Small intestine (tissue), 7 donors: ENCODE measurements at regions not wholly inside any gene's neighbourhood (a gene's known extent, or its start where the extent isn't known, plus 50 kb on each side); places are given as distances from the start of the nearest gene placed in this dataset.
"Not testable (repeated sequence)": the region's sequence is repeated elsewhere in the genome, so short reads cannot be mapped to it uniquely, and the experiment has no call there.

ENCODE experiments used
- DNase-seq, 2 donors: peaks; one replicate each; pipeline versions ENCODE4 v3.0.0 to v3.0.0-alpha.2; 2013
- FAIRE-seq: peaks from 2 replicates; lab custom pipeline; 2012; peaks lifted over from hg19 to GRCh38; lab: Jason Lieb, UNC
- H3K27ac ChIP-seq, 3 donors: one replicate each; pipeline ENCODE4 v1.5.1; 2013; ENCODE audit warnings: low read length in 2 of 3, mild to moderate bottlenecking in 2 of 3, control low read depth in 1 of 3, inconsistent platforms in 1 of 3, low read depth in 1 of 3, moderate library complexity in 1 of 3
- H3K27me3 ChIP-seq, 3 donors: one replicate each; pipeline ENCODE4 v1.6.1; 2013; ENCODE audit warnings: low read length in 3 of 3, inconsistent platforms in 1 of 3; ENCODE audit not compliant: control insufficient read depth in 3 of 3, insufficient read depth in 3 of 3
- H3K36me3 ChIP-seq, 3 donors: one replicate each; pipeline ENCODE4 v1.6.1; 2013; ENCODE audit warnings: low read length in 3 of 3, inconsistent platforms in 1 of 3, low read depth in 1 of 3, mild to moderate bottlenecking in 1 of 3, moderate library complexity in 1 of 3; ENCODE audit not compliant: control insufficient read depth in 3 of 3, insufficient read depth in 2 of 3
- H3K4me1 ChIP-seq, 3 donors: one replicate each; pipeline ENCODE4 v1.6.1; 2013; ENCODE audit warnings: low read length in 2 of 3, inconsistent platforms in 1 of 3, low read depth in 1 of 3, mild to moderate bottlenecking in 1 of 3, moderate library complexity in 1 of 3; ENCODE audit not compliant: control insufficient read depth in 3 of 3, insufficient read depth in 2 of 3
- H3K4me3 ChIP-seq, 3 donors: one replicate each; pipeline ENCODE4 v1.5.1; 2013; ENCODE audit warnings: low read length in 3 of 3, control low read depth in 1 of 3, inconsistent platforms in 1 of 3, low read depth in 1 of 3, mild to moderate bottlenecking in 1 of 3, moderate library complexity in 1 of 3
- H3K9me3 ChIP-seq, 2 donors: one replicate each; pipeline ENCODE4 v1.6.1; 2013; ENCODE audit warnings: low read depth in 1 of 2, low read length in 1 of 2; ENCODE audit not compliant: control insufficient read depth in 2 of 2, insufficient read depth in 1 of 2
- WGBS, 3 donors: extraction: QIAGEN DNeasy Blood & Tissue Kit; methylation state at CpG; one replicate each; pipeline ENCODE4 v1.1.7; 2013; 5-methylcytosine and 5-hydroxymethylcytosine counted together
- donor health status: healthy with polysubstance abuse.
- donor health status: control.
- donor health status: control.
- donor health status: Bipolar disorder and iron deficiency.
- donor health status: healthy.

- no peak for DNase-seq
- Histone ChIP-seq H3K9me3 (no peaks in the 10 kb centered on the region), H3K4me3 (no peak overlapping the region), H3K4me1 (no peaks in the 10 kb centered on the region), H3K27ac (no peak overlapping the region), H3K27me3 (no peaks in the 10 kb centered on the region), H3K36me3 (no peaks in the 10 kb centered on the region)
- FAIRE-seq = no peak
- WGBS, 3 donors = 68 to 82% (median 79%) methylated on average over 3 of the region's 3 CpGs
Measured at GRCh38 chr2:106285237-106285829, 91.2 kb upstream of the UXS1 start.

- Histone ChIP-seq H3K4me1 (no peaks in the 10 kb centered on the region), H3K9me3 (no peaks in the 10 kb centered on the region), H3K36me3 (no peaks in the 10 kb centered on the region), H3K4me3 (no peak overlapping the region), H3K27me3 (no peaks in the 10 kb centered on the region), H3K27ac (no peak overlapping the region)
- WGBS, 3 donors = 67 to 80% (median 78%) methylated on average over 14 of the region's 14 CpGs
- FAIRE-seq (no peak), DNase-seq (no peak)
Measured at GRCh38 chr2:106284691-106285202, 90.6 kb upstream of the UXS1 start.

GRCh38 chr2:106284255-106284654 lies 90.2 kb upstream of the UXS1 start:
- no peak for DNase-seq

GRCh38 chr2:106283228-106284152 lies 89.4 kb upstream of the UXS1 start:
- not testable (repeated sequence) for H3K36me3 ChIP-seq, DNase-seq, H3K27ac ChIP-seq, H3K27me3 ChIP-seq, H3K4me3 ChIP-seq, FAIRE-seq, H3K4me1 ChIP-seq, H3K9me3 ChIP-seq
- 44 to 48% (median 47%) methylated on average over 9 of the region's 9 CpGs for WGBS, 3 donors

More at GRCh38 chr2:106284255-106284654, 90.2 kb upstream of the UXS1 start:
- WGBS, 3 donors = 75 to 86% (median 79%) methylated on average over 5 of the region's 5 CpGs
- no peaks in the 10 kb centered on the region for H3K36me3 ChIP-seq
- H3K9me3 ChIP-seq = no peaks in the 10 kb centered on the region
- no peak for FAIRE-seq
- no peaks in the 10 kb centered on the region for H3K27me3 ChIP-seq
- H3K4me1 ChIP-seq = no peaks in the 10 kb centered on the region
- no peak overlapping the region for H3K27ac ChIP-seq
- H3K4me3 ChIP-seq = no peak overlapping the region

- Histone ChIP-seq H3K36me3 (no peaks in the 10 kb centered on the region), H3K9me3 (no peaks in the 10 kb centered on the region), H3K27me3 (no peaks in the 10 kb centered on the region), H3K4me1 (no peaks in the 10 kb centered on the region), H3K4me3 (no peak overlapping the region), H3K27ac (no peak overlapping the region)
- FAIRE-seq (no peak), DNase-seq (no peak)
- 71 to 85% (median 82%) methylated on average over 12 of the region's 12 CpGs for WGBS, 3 donors
Measured at GRCh38 chr2:106282462-106283170, 88.5 kb upstream of the UXS1 start.

- FAIRE-seq, H3K36me3 ChIP-seq, H3K4me1 ChIP-seq, DNase-seq, H3K27ac ChIP-seq, H3K9me3 ChIP-seq, H3K4me3 ChIP-seq, H3K27me3 ChIP-seq: not testable (repeated sequence)
- 80 to 84% (median 83%) methylated on average over 8 to 11 of the region's 11 CpGs for WGBS, 3 donors
Measured at GRCh38 chr2:106281907-106282430, 87.9 kb upstream of the UXS1 start.

GRCh38 chr2:106280722-106281446 lies 86.8 kb upstream of the UXS1 start:
- no peaks in the 10 kb centered on the region for H3K4me1 ChIP-seq
- no peak for FAIRE-seq

More at GRCh38 chr2:106280722-106281446, 86.8 kb upstream of the UXS1 start:
- H3K27ac ChIP-seq = no peak overlapping the region
- H3K4me3 ChIP-seq = no peak overlapping the region
- H3K9me3 ChIP-seq = no peaks in the 10 kb centered on the region
- WGBS, 3 donors = 76 to 87% (median 82%) methylated on average over 10 of the region's 10 CpGs
- no peaks in the 10 kb centered on the region for H3K36me3 ChIP-seq
- DNase-seq = peak in 1 of 2 donors; percentile 0
- H3K27me3 ChIP-seq = no peaks in the 10 kb centered on the region
